HepG2 (cell line): ENCODE measurements at regions not wholly inside any gene's neighbourhood (a gene's known extent, or its start where the extent isn't known, plus 50 kb on each side); places are given as distances from the start of the nearest gene placed in this dataset.

Experiments
- AKAP8 ChIP-seq: sonication (generic); formaldehyde crosslinking; IDR thresholded peaks from 2 replicates; pipeline ENCODE4 v1.5.1; 2020; ENCODE audit warnings: mild to moderate bottlenecking, missing genetic modification reagents
- ATF2 ChIP-seq: sonication (generic); formaldehyde crosslinking; IDR thresholded peaks from 2 replicates; pipeline ENCODE4 v1.4.0; 2020; ENCODE audit warnings: missing genetic modification reagents
- CREBL2 ChIP-seq: sonication (generic); formaldehyde crosslinking; IDR thresholded peaks from 2 replicates; pipeline ENCODE4 v1.8.1; 2023; ENCODE audit warnings: missing genetic modification reagents, mild to moderate bottlenecking, borderline replicate concordance
- EZH2 ChIP-seq: conservative IDR thresholded peaks from 2 replicates; pipeline ENCODE4 v1.6.1; 2012; ENCODE audit warnings: mild to moderate bottlenecking, low read depth, low read length, moderate library complexity
- FOXM1 ChIP-seq: sonication (generic); formaldehyde crosslinking; IDR thresholded peaks from 2 replicates; pipeline ENCODE4 v1.5.0; 2020; ENCODE audit warnings: missing genetic modification reagents
- GABPA ChIP-seq, 2 experiments: IDR thresholded peaks; 2 replicates each; pipeline ENCODE4 v1.6.1; 2011 to 2016; ENCODE audit warnings: low read depth in 2 of 2, low read length in 1 of 2, missing biosample characterization in 1 of 2, missing genetic modification characterization in 1 of 2
- MAZ ChIP-seq, 2 experiments: sonication (generic) in 1 of 2; formaldehyde crosslinking in 1 of 2; IDR thresholded peaks; 2 replicates each; pipeline versions ENCODE4 v1.5.0 to v1.6.1; 2012 to 2020; ENCODE audit warnings: low read depth in 2 of 2, mild to moderate bottlenecking in 2 of 2, borderline replicate concordance in 1 of 2, improper control_type of control experiment in 1 of 2, low read length in 1 of 2, missing genetic modification reagents in 1 of 2, moderate library complexity in 1 of 2
- NFRKB ChIP-seq: fragments of 450-650 bp; IDR thresholded peaks from 2 replicates; pipeline ENCODE4 v1.6.1; 2017
- ZC3H4 ChIP-seq: sonication (generic); formaldehyde crosslinking; IDR thresholded peaks from 2 replicates; pipeline ENCODE4 v1.4.0; 2020; ENCODE audit warnings: missing genetic modification reagents, borderline replicate concordance
- ZNF484 ChIP-seq: sonication (generic); formaldehyde crosslinking; IDR thresholded peaks from 2 replicates; pipeline ENCODE4 v1.5.1; 2020; ENCODE audit warnings: mild to moderate bottlenecking, low read depth, missing genetic modification reagents, borderline replicate concordance
- ZNF558 ChIP-seq: sonication (generic); formaldehyde crosslinking; IDR thresholded peaks from 2 replicates; pipeline ENCODE4 v1.9.0; 2022; ENCODE audit warnings: mild to moderate bottlenecking, missing genetic modification reagents, borderline replicate concordance

GRCh38 chr4:81921751-81922159 is 450.0 kb upstream of the RASGEF1B start:
- TF ChIP-seq GABPA (IDR thresholded peaks at IDR 0.05; ENCODE audit: low read depth, low read length) (no peak), GABPA (CRISPR knock-in tag; IDR thresholded peaks at IDR 0.05; ENCODE audit: low read depth) (no peak), EZH2 (no peak), NFRKB (no peak), ZC3H4 (CRISPR knock-in tag) (no peak), ZNF484 (CRISPR knock-in tag) (no peak), ATF2 (CRISPR knock-in tag) (no peak), MAZ (IDR thresholded peaks at IDR 0.05; ENCODE audit: borderline replicate concordance, low read depth, low read length) (no peak), MAZ (CRISPR knock-in tag; IDR thresholded peaks at IDR 0.05; ENCODE audit: low read depth) (no peak), FOXM1 (no peak), CREBL2 (no peak), AKAP8 (CRISPR knock-in tag) (no peak), ZNF558 (CRISPR knock-in tag) (no peak)
